D721Med (cell line): ENCODE measurements at regions not wholly inside any gene's neighbourhood (a gene's known extent, or its start where the extent isn't known, plus 50 kb on each side); places are given as distances from the start of the nearest gene placed in this dataset.

Experiments
- DNase-seq: peaks from one replicate; pipeline ENCODE4 v3.0.0; 2011; ENCODE audit warnings: low spot score; ENCODE audit not compliant: insufficient read length
- FAIRE-seq: peaks from 2 replicates; lab custom pipeline; 2011; peaks lifted over from hg19 to GRCh38; lab: Jason Lieb, UNC
- TF ChIP-seq, protein P1 (sequence below): IDR thresholded peaks from 2 replicates; pipeline ENCODE4 v1.5.1; 2012; ENCODE audit warnings: mild to moderate bottlenecking, control low read depth; ENCODE audit not compliant: insufficient read depth; ENCODE audit errors: missing control alignments

GRCh38 chr20:52402950-52403349 lies 211.4 kb upstream of the ZFP64 start:
- FAIRE-seq (no peak), DNase-seq (no peak)
- TF ChIP-seq, protein P1, sequence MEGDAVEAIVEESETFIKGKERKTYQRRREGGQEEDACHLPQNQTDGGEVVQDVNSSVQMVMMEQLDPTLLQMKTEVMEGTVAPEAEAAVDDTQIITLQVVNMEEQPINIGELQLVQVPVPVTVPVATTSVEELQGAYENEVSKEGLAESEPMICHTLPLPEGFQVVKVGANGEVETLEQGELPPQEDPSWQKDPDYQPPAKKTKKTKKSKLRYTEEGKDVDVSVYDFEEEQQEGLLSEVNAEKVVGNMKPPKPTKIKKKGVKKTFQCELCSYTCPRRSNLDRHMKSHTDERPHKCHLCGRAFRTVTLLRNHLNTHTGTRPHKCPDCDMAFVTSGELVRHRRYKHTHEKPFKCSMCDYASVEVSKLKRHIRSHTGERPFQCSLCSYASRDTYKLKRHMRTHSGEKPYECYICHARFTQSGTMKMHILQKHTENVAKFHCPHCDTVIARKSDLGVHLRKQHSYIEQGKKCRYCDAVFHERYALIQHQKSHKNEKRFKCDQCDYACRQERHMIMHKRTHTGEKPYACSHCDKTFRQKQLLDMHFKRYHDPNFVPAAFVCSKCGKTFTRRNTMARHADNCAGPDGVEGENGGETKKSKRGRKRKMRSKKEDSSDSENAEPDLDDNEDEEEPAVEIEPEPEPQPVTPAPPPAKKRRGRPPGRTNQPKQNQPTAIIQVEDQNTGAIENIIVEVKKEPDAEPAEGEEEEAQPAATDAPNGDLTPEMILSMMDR, result no peak

DNA sequence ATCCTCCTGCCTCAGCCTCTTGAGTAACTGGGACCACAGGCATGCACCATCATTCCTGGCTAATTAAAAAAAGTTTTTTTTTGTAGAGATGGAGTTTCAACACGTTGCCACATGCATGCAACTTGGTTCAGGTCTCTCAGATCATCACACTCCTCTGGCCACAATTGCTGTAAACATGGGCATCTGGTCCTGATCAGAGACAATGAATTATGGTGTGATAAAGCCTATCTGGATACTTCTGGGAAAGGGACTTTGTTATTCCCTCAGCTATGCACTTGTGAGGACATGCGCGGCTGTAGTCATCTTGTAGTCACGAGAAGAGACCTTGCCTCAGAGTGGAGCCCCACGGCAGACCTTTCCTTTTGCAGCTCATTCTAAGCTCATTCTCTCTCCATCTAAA lies 210.9 kb upstream of the ZFP64 start:
- FAIRE-seq, result no peak

GRCh38 chr20:52401431-52401830 lies 209.9 kb upstream of the ZFP64 start:
- FAIRE-seq, result no peak
- TF ChIP-seq, protein P1, result no peak

More for the DNA sequence above, 210.9 kb upstream of the ZFP64 start:
- no peak for DNase-seq
- TF ChIP-seq, protein P1, result no peak

DNA sequence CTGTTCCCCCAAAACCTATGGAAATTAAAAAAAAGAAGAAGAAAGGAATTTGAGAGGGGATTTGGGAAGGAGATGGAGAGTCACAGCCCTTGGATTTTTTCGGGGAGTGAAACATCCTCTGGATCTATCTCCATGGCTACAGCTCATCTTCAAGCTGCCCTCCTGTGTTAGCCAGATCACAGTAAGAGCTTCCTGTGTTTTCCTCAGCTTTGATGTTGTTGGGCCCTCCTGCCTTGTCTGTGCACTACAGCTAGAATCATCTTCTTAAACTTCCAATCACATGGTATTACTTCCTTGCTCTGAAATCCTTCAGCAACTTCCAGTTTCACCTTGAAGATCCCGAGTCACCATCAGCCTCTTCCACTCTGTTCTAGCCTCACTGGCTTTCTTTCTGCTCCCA lies 207.8 kb upstream of the ZFP64 start:
- DNase-seq (no peak), FAIRE-seq (no peak)
- TF ChIP-seq, protein P1, result no peak

More at GRCh38 chr20:52401431-52401830, 209.9 kb upstream of the ZFP64 start:
- no peak for DNase-seq

GRCh38 chr20:52389606-52390005 lies 198.0 kb upstream of the ZFP64 start:
- FAIRE-seq (no peak), DNase-seq (no peak)
- TF ChIP-seq, protein P1, result no peak

GRCh38 chr20:52383995-52384621 lies 192.5 kb upstream of the ZFP64 start:
- FAIRE-seq (no peak), DNase-seq (no peak)
- TF ChIP-seq, protein P1, result no peak

DNA sequence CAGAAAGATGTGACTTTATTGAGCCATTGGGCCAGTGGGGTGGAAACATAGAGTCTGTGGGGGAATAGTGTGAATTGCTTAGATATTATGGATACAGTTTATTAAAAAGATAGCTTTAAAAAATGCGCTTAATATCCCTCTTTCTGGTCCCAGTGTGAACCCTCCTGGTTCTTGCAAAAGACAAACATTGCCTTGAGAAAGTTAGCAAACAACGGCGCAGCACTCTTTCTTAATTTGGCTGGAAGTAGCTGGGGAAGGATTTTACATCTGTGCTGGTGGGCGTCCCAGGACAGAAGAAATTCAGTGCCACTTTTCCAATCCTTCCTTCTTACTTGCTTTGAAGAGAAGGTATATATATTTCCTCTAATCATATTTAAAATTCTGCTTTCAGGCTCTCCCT lies 191.4 kb upstream of the ZFP64 start:
- FAIRE-seq, result no peak
- DNase-seq, result no peak
- TF ChIP-seq, protein P1, result no peak
